ENCODE measurements at regions not wholly inside any gene's neighbourhood (a gene's known extent, or its start where the extent isn't known, plus 50 kb on each side); places are given as distances from the start of the nearest gene placed in this dataset.

DNA sequence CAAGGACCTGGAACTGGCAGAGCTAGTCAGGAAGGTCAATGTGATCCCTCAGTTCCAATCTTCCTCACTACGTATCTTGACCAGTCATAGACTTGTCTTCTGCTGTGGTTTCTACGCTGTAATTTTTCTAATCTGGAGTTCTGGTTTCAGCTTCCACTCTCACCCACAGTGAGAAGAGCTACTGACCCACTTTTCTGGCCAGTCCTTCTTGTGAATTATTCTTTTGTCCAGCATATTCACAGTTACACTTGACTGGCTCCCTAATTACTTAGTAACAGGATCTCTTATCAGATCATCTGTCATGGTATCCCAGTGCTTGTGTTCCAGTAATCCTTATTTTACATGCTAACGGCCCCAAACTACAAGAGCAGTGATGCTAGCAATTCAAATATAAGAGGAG is 72.4 kb upstream of the MME start:
- TF ChIP-seq, protein P1, sequence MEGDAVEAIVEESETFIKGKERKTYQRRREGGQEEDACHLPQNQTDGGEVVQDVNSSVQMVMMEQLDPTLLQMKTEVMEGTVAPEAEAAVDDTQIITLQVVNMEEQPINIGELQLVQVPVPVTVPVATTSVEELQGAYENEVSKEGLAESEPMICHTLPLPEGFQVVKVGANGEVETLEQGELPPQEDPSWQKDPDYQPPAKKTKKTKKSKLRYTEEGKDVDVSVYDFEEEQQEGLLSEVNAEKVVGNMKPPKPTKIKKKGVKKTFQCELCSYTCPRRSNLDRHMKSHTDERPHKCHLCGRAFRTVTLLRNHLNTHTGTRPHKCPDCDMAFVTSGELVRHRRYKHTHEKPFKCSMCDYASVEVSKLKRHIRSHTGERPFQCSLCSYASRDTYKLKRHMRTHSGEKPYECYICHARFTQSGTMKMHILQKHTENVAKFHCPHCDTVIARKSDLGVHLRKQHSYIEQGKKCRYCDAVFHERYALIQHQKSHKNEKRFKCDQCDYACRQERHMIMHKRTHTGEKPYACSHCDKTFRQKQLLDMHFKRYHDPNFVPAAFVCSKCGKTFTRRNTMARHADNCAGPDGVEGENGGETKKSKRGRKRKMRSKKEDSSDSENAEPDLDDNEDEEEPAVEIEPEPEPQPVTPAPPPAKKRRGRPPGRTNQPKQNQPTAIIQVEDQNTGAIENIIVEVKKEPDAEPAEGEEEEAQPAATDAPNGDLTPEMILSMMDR (IDR thresholded peaks at IDR 0.05): no peak
- no peak for TF ChIP-seq ZNF317 (CRISPR knock-in tag; IDR thresholded peaks at IDR 0.05; ENCODE audit: borderline replicate concordance, low read depth)
- TF ChIP-seq, protein P2, sequence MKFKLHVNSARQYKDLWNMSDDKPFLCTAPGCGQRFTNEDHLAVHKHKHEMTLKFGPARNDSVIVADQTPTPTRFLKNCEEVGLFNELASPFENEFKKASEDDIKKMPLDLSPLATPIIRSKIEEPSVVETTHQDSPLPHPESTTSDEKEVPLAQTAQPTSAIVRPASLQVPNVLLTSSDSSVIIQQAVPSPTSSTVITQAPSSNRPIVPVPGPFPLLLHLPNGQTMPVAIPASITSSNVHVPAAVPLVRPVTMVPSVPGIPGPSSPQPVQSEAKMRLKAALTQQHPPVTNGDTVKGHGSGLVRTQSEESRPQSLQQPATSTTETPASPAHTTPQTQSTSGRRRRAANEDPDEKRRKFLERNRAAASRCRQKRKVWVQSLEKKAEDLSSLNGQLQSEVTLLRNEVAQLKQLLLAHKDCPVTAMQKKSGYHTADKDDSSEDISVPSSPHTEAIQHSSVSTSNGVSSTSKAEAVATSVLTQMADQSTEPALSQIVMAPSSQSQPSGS (CRISPR knock-in tag; IDR thresholded peaks at IDR 0.05; ENCODE audit: borderline replicate concordance, low read depth): no peak
- no peak for TF ChIP-seq TEAD1 (CRISPR knock-in tag; IDR thresholded peaks at IDR 0.05)
- no peak for TF ChIP-seq JUN (CRISPR knock-in tag; IDR thresholded peaks at IDR 0.05)
- TF ChIP-seq, protein P3, sequence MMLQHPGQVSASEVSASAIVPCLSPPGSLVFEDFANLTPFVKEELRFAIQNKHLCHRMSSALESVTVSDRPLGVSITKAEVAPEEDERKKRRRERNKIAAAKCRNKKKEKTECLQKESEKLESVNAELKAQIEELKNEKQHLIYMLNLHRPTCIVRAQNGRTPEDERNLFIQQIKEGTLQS (CRISPR knock-in tag; conservative IDR thresholded peaks at IDR 0.05): no peak
- no peak for TF ChIP-seq TP53 (CRISPR knock-in tag; IDR thresholded peaks at IDR 0.05)
- TF ChIP-seq, protein P4, sequence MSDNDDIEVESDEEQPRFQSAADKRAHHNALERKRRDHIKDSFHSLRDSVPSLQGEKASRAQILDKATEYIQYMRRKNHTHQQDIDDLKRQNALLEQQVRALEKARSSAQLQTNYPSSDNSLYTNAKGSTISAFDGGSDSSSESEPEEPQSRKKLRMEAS (CRISPR knock-in tag; IDR thresholded peaks at IDR 0.05): no peak
- TF ChIP-seq, protein P5, sequence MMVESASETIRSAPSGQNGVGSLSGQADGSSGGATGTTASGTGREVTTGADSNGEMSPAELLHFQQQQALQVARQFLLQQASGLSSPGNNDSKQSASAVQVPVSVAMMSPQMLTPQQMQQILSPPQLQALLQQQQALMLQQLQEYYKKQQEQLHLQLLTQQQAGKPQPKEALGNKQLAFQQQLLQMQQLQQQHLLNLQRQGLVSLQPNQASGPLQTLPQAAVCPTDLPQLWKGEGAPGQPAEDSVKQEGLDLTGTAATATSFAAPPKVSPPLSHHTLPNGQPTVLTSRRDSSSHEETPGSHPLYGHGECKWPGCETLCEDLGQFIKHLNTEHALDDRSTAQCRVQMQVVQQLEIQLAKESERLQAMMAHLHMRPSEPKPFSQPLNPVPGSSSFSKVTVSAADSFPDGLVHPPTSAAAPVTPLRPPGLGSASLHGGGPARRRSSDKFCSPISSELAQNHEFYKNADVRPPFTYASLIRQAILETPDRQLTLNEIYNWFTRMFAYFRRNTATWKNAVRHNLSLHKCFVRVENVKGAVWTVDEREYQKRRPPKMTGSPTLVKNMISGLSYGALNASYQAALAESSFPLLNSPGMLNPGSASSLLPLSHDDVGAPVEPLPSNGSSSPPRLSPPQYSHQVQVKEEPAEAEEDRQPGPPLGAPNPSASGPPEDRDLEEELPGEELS (CRISPR knock-in tag; IDR thresholded peaks at IDR 0.05): no peak
- no peak for TF ChIP-seq CREB1 (CRISPR knock-in tag; IDR thresholded peaks at IDR 0.05)

All from WTC11 (cell line).